GM19372 (cell line): ENCODE measurements at regions not wholly inside any gene's neighbourhood (a gene's known extent, or its start where the extent isn't known, plus 50 kb on each side); places are given as distances from the start of the nearest gene placed in this dataset.
A peak's percentile ranks its signal among the peaks of the same experiment; 100 is the strongest.

ENCODE experiments used
- ATAC-seq: cut with Tn5 transposase; IDR thresholded peaks from one replicate; pipeline ENCODE4 v1.9.1; 2021; ENCODE audit warnings: mild to moderate bottlenecking, low read depth, moderate library complexity; ENCODE audit not compliant: unreplicated experiment

GRCh38 chr2:188902901-188903491 is 71.2 kb upstream of the COL3A1 start:
- no peak for ATAC-seq

- ATAC-seq = no peak
Observed at GRCh38 chr2:188903740-188904139, 70.4 kb upstream of the COL3A1 start.

GRCh38 chr2:188909036-188909435 is 65.1 kb upstream of the COL3A1 start:
- ATAC-seq = no peak

GRCh38 chr2:188916736-188917135 is 57.4 kb upstream of the COL3A1 start:
- no peak for ATAC-seq

GRCh38 chr2:188917632-188918031 is 56.5 kb upstream of the COL3A1 start:
- no peak for ATAC-seq

- peak; percentile 74 for ATAC-seq
Observed at GRCh38 chr2:188919824-188920223, 54.3 kb upstream of the COL3A1 start.

- ATAC-seq = no peak
Observed at GRCh38 chr2:188922191-188922590, 52.0 kb upstream of the COL3A1 start.
